NCI-H2196 (cell line): ENCODE measurements at regions not wholly inside any gene's neighbourhood (a gene's known extent, or its start where the extent isn't known, plus 50 kb on each side); places are given as distances from the start of the nearest gene placed in this dataset.
A peak's percentile ranks its signal among the peaks of the same experiment; 100 is the strongest.

Source experiments
- DNase-seq: peaks from one replicate; lab custom pipeline; 2025; ENCODE audit not compliant: unreplicated experiment; lab: John Stamatoyannopoulos, UW

DNA sequence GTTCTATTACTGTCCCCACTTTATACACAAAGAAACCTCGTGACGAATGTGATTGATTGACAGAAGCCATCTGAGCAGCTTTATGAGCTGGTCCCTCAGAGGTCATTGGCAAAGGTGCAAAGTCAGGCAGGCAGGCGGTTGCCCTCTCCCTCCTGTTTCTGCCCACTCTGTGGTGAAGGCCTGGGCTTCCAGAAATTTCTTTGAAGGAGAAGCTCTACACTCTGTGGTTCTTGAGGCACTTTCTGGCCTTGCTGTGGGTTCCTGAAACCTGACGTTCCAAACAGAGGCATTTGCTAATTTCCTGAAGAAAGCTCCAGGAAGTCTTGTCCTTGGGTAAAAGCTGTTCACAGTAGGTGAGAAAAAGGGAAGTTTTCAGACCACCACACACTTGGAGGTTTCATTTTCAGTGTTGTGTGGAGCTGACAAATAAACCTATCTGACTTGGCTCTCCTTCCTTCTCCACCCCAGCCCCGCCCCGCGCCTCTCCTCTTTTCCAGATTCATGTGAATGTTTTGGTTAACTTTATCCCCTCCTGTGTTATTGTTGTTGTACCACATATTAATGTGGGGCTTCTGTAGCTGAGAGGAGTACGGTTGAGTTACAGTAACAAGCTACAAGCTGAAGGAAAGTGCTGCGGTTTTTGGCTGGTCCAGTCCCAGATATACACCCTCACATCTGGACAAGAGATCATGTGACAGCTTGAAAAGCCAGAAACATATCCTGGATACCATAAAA, 274.1 kb downstream of the CLIC5 start:
- DNase-seq, result no peak

DNA sequence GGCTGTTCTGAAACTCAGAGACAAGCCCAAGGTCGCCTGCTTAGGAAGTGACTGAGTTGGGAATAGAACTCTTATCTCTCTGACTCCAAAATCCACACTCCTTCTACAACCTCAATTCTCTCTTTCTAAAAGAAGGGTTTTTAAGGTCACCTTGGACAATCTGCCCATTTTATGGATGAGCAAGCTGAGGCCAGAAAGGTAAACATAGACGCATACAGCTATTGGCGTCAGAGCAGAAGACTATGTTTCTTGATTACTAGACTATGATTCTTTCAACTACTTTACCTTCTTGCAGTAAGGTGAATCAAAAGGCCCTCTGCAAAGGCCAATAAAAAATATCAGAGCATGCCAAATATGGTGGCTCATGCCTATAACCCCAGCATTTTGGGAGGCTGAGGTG, 276.6 kb downstream of the CLIC5 start:
- DNase-seq, result no peak

DNA sequence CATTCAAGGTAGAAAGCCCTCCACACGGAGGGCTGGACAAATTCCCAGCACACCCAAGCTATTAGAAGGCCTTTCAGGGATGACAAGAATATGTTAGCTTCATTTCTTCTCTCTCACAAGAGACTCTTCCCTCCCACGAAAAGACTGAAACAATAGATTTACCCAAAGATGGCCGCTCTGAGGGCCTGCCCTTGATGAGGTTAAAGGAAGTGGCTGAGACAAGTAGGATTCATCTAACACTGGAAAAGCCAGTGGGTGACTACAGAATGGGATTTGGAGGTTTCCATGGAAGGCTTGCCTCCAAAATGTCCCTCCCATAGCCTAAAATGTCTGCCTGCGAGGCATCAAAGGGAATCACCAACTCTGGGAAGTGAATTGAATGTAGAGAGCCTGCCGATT, 277.6 kb downstream of the CLIC5 start:
- no peak for DNase-seq

DNA sequence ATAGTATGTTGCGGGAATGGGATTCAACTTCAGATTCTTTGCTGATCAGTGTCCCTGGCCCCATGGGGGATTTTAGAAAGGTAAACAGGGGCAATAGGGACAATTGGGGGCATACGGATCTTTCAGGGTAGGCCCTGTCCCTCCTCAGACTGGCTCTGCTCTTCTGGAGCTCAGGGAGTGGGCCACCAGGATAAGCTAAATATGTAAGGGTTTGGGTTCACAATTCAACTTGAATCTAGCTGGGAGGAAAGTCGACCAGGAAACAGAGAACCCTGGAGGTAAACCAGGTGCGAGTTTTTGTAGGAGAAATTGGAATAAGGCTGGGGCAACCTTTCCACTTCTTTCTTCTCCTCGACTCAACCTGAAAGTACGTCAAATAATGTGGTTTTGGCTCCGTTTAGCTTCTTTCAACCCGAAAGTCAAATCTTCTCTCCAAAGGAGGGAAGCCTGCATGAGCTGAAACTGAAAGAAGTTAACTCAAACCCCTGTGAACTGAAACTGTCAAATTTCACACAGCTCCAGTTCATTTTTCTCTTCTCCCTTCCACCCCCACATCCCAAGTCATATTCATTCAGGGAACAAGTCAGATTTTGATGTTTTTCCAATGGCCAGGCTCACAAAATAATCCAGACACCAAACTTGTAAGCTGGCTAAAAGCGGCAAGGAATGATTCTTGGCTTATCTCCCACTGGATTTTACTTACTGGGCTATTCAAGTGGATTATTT, 278.2 kb downstream of the CLIC5 start:
- DNase-seq, result no peak

DNA sequence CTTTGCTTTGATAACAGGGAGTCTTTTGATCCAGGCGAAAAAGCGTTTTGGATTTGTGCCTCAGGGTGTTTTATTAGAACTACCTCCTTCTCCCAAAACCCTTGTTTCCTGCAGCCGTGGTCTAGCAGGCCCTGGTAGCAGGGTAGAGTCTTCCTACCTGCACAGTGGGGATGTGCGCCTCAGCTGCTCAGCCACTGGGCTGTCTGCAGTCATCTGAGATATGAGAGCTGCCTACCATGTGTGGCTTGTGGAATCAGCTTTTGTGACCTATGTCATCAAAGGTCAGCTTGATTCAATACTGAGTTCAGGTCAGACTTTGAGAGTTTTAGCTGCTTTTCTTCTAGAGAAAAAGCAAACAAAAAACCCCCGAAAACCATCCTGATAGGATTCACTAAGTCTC, 279.5 kb downstream of the CLIC5 start:
- no peak for DNase-seq

DNA sequence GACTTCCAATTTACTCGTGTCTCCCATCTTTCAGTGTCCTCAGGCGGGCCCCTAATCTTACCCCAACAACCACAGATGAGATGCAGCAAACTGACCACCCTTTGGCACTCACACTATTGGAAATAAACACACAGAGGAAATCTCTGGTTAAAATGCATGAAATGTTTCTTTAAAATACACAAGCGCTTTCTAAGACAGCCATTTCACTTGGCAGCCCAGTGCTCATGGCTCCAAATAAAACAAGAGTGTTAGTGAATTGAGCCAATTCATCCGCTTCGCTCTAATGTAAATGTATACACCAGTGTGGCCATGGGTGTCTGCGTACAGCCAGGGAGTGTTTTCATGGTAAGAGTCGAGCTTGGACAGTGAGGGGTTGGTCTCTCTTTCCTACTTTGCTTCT, 282.9 kb downstream of the CLIC5 start:
- no peak for DNase-seq

DNA sequence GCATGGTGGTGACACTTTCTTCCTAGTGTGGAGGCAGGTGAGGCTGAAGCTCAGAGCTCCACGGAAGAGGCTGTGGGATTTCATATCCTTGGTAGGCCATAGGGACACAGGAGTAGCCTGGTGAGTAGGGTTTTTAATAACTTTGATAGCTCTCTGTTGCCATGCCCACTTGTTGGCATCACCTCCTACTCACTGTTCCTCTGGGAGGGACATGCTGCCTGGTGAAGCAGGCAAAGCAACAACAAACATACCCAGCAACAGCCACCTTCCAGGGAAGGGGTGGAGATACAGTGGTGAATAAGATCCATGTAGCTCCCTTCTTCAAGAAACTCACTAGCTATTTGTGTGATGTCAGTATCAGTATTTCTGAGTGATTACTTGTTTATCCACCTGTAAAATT, 285.4 kb downstream of the CLIC5 start:
- DNase-seq, result no peak

DNA sequence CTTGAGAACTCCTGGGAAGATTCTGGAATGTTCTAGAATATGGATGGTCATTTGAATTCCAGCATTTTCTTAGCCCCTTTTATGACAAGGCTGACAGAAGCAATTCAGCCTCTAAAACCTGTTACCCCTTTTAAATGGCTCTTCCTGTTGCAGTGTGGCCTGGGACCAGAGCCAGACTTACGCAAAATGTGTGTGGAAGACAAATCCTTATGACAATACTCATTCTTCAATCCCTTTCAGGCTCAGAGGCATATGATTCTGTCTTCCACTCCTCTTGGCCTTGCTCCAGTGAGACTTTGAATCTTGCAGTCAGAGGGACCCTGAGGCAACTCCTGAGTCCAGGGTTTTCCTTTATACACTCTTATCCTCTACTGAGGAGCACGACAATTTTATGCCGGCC, 287.0 kb downstream of the CLIC5 start:
- no peak for DNase-seq

DNA sequence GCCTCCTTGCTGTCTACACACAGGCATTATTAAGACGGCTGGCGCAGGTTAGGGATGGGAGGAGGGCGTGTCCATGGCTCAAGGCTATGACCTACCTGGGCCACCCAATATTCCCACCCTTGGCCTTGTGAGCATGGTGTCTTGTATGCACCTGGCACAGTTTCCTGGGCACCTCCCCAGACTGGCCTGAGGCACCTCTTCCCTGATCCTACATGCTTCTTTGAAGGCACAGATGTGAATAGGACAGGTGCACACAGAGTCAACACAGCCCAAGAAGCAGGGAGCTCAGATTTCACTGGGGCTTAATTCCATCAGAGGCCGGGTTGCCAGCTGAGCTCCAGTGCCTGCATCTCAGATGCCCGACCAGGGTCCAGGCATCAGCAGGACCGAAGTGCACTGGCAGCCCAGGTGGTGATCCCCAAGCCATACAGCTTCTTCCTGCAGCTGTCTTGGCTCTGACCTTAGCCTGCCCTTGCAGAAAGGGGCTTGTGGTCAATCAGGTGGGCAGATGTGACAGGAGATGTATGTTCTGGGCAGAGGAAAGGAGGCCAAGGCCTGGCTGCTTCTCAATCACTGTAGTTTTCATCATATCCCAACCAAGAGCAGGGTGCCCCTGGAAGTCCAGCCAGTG, 287.7 kb downstream of the CLIC5 start:
- DNase-seq, result no peak

DNA sequence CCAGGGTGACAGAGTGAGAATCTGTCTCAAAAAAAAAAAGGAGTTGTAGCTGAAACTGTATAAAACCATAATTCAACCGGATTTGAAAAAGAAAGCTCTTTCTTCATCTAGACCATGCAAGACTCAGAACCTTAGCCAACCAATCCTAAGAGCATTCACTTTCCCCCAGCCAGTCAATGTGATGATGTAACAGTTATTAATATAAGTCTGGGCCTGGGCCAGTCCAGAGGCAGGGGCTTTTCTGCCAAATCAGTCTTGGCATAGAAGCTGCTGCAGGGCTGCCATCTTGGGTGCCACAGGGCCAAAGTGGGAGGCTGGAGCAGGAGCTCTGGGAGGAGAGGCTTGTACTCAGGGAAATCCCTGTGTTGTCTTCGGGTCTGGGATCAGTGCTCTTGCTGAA, 288.4 kb downstream of the CLIC5 start:
- no peak for DNase-seq

DNA sequence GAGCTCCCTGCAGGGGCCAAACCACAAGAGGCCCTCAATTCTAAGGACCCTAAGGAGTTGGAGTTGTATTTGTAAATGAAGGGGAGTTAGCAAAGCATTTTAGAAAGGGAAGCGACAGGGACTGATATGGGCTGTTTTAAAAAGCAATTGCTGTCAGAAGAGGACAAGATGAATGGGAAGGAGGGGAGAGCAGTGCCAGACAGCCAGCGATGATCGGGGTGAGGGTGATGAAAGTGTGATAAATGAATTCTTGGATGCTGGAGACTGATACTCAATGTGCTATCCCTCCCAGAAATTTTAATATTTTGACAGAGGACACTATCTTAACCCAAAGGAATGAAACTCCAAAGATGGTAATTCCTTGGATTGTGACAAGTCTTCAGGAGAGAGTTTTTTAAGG, 289.2 kb downstream of the CLIC5 start:
- DNase-seq, result no peak

DNA sequence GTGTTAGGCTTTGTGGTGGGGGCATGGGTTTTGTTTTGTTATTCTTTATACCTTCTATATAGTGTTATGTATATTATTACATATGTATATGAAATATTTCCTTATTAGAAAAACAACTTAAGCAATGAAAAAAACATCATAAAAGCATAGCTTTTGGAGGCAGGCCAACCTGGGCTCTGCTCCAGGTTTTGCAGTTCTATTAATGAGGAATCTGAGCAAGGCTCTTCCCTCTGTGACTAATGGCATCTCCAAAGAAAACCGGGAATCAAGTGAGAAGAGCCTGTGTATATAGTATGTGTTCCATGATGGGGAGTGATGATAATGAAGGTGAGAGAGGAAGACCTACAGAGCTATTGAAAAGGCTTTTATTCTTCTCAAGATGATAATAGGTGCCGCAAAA, 291.1 kb downstream of the CLIC5 start:
- no peak for DNase-seq

DNA sequence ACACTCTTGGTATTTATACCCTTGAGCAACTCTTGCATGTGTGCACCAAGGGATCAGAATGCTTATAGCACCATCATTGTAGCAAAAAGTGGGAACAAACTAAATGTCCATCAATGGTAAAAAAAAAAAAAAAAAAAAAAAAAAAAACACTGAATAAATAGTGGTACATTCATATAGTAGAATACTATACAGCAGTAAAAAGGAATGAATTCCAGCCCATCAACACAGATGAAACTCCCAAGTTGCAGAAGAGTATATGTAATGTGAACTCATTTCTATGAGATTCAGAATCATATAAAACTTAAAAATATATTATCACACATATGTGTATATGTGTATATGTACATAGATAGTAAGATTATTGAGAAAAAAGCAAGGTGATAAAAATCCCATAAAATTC, 291.6 kb downstream of the CLIC5 start:
- DNase-seq, result no peak

DNA sequence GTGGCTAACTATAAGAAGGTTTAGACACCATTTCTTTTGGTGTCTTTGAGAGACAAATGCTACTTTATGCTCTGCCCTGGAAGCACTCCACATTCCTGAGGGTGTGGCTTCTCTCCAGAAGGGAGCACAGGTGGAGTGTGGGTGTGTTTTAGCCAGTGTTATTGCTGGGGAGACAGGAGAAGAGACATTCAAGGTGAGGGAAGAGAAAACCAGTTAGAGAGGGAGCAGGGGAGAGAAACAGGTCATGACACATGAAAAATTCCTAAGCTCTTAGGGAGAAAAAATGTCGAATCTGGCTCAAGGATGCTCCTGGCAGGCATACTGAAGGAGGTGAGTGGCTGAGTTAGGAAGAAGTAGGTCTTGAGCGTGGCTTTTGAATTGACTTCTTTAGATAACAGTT, 292.8 kb downstream of the CLIC5 start:
- DNase-seq, result no peak

DNA sequence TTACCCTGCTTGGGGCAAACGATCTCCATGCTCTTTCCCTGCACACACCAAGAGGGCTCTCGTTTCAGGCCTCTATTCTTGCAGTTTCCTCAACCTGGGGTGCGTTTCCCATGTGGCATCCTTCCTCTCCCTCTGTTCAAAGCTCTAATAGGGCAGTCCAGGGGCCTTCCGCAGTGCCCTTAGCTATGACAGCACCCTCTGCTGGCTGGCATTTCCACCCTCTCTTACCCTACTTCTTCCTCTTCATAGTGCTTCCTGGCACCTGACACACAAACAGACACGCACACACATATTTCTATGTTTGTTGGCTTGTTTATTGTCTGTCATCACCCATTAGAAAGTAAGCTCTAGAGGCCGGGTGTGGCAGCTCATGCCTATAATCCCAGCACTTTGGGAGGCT, 294.0 kb downstream of the CLIC5 start:
- no peak for DNase-seq

DNA sequence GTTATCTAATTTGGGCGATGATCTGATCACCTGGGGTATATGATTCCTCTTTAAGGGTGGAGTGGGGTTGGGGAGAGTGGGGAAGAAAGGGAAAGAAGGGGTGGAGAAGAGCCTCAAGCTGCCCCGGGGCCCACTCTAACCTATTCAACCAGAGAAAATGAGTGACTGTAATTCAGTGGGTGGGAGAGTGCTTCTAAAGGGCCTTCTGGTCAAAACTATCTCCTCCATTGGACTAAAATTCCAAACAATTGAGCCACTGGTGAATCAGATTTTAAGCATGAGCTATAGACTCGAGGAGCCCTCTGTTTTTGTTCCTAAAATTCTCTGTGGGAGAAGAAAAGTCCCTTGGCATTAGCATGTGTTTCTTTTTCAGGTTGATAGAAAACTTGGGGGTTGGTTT, 296.8 kb downstream of the CLIC5 start:
- no peak for DNase-seq

DNA sequence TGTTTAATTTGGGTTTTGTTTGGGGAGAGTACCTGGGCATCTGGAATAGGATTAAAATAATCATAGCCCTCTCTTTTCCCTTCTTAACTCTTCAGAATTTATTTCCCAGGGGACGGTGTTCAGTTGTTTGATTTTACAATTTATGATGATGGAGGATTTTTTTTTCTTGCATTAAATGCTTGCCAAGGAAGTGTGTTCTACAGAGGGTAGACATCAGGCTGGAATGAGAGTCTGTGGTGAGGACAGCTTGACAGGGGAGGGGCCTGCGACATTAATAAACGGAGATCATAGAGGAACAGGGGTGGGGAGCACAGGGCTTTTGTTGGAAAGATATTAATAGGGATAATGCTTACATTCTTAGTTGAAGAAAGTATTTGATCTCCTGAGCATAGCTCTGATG, 297.5 kb downstream of the CLIC5 start:
- no peak for DNase-seq

DNA sequence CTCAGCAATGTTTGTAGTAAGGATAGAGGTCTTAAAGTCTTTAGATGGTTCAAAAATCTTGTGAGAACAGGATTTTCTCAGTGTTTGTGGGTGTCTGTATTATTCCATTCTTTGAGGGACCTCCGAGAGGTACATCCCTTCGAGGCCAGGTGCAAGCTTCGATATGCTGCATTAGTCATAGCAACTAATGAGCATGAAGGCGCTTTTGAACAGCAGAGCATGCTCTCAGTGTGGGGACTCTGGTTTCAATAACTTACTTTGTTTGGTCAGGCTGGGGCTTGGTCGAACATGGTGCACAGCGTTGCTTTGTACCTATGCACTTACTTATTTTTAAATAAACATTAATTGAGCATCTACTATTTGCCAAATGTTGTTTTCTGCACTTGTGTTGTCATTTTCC, 297.9 kb downstream of the CLIC5 start:
- DNase-seq, result no peak

DNA sequence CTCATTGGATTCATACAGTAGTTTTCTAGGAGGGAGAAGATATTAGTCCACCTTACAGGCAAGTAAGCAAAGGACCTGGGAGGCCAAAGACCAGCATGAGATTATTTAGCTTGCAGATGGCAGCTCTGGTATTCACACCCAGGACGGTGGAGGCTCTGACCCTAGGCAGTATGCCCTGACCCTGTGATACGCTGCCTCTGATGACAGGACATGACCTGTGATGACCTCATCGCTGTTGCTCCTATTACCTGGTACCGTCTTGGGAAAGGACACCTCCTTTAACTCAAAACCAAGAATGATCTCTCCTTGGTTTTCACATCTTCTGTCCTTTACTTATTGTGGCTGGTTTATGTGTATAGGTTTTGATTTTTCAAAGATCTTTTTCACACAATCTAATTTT, 298.6 kb downstream of the CLIC5 start:
- DNase-seq, result no peak

DNA sequence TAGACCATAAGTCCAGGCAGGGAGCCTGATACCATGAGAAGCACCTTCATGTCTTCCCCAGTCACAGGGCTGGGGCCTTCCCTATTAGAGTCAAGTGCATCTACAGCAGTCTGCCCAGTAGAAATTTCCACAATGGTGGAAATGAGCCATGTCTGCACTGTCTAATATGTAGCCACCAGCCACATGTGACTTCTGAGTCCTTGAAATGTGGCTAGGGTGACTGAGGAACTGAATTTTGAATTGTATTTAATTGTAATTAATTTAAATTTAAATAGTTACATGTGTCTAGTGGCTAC, 300.2 kb downstream of the CLIC5 start:
- no peak for DNase-seq

DNA sequence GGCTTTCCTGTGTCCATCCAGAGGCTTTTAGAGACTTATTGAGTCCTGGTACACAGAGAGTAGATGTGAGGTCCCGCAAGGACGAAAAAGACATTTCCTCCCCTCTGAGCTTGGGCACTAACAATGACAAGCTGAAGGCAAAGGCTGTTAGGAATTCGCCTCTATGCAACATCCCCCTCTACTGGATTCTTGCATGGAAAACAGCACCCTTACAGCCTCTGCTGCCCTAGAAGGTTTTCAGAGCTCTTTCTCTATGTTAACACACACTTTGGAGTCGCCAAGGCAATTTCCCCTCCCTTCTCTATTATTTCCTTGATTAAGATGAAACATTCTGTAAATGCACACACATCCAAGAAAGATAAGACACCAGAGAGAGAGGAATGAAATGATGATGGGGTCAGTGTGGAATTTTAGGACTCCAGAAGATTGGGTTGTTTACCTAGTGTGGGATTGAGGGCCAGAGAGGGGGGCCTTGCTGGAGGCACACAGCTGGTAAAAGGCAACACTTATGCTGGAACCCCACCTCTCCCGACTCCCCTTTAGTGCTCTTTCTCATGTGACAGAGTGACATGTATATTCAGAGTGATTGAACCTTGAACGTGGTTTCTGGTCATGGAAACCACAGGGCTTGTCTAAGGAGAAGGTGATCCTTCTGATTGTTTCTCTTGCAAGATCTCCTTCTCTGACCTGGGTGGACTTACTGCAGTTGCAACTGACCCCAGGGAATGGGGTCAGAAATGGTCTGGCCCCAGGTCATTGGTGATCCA, 300.7 kb downstream of the CLIC5 start:
- DNase-seq, result peak; percentile 22
